Fibroblast of mammary gland (primary cell): ENCODE measurements at regions not wholly inside any gene's neighbourhood (a gene's known extent, or its start where the extent isn't known, plus 50 kb on each side); places are given as distances from the start of the nearest gene placed in this dataset.

Source experiments
- DNase-seq: peaks from one replicate; pipeline ENCODE4 v3.0.0-alpha.2; 2010; ENCODE audit warnings: low read depth
- H3K4me3 ChIP-seq: 2 replicates; pipeline ENCODE4 v1.5.1; 2011; ENCODE audit warnings: low read depth, mild to moderate bottlenecking, low read length, moderate library complexity; ENCODE audit not compliant: control insufficient read depth
- CTCF ChIP-seq: conservative IDR thresholded peaks from 2 replicates; pipeline ENCODE4 v1.5.1; 2011; ENCODE audit warnings: low read depth, low read length, inconsistent platforms; ENCODE audit not compliant: control insufficient read depth, insufficient read depth

- no peak overlapping the region for H3K4me3 ChIP-seq
- TF ChIP-seq CTCF = no peak
- DNase-seq = no peak
Measured at GRCh38 chr12:128180166-128180565, 86.8 kb upstream of the TMEM132C start.

GRCh38 chr12:128190052-128190451, 76.9 kb upstream of the TMEM132C start:
- TF ChIP-seq CTCF = no peak
- no peak for DNase-seq
- H3K4me3 ChIP-seq = no peak overlapping the region

- TF ChIP-seq CTCF = no peak
- no peak overlapping the region for H3K4me3 ChIP-seq
- DNase-seq = no peak
Measured at GRCh38 chr12:128190614-128191013, 76.4 kb upstream of the TMEM132C start.

- TF ChIP-seq CTCF = no peak
- no peak for DNase-seq
- H3K4me3 ChIP-seq = no peak overlapping the region
Measured at GRCh38 chr12:128191380-128191779, 75.6 kb upstream of the TMEM132C start.

GRCh38 chr12:128204711-128205110, 62.3 kb upstream of the TMEM132C start:
- no peak overlapping the region for H3K4me3 ChIP-seq
- DNase-seq = no peak
- TF ChIP-seq CTCF = no peak

- no peak for TF ChIP-seq CTCF
- DNase-seq = no peak
- no peak overlapping the region for H3K4me3 ChIP-seq
Measured at GRCh38 chr12:128205145-128205544, 61.8 kb upstream of the TMEM132C start.

GRCh38 chr12:128205758-128206157, 61.2 kb upstream of the TMEM132C start:
- no peak overlapping the region for H3K4me3 ChIP-seq
- DNase-seq = no peak
- TF ChIP-seq CTCF = no peak
